Lower leg skin (tissue), 4 donors: ENCODE measurements at regions not wholly inside any gene's neighbourhood (a gene's known extent, or its start where the extent isn't known, plus 50 kb on each side); places are given as distances from the start of the nearest gene placed in this dataset.

Experiments
- DNase-seq, 2 donors: peaks; one replicate each; pipeline ENCODE4 v3.0.0-alpha.2; 2019; ENCODE audit warnings: low spot score in 2 of 2
- H3K4me3 ChIP-seq: fragments of 200-600 bp; sonication (generic); 2 replicates; pipeline ENCODE4 v1.5.1; 2017; ENCODE audit warnings: mild to moderate bottlenecking, low read depth; ENCODE audit not compliant: poor library complexity, severe bottlenecking
- POLR2A ChIP-seq, 2 donors: fragments of 450-650 bp; IDR thresholded peaks; one replicate each; pipeline ENCODE4 v1.6.1; 2016 to 2017; ENCODE audit warnings: antibody characterized with exemption in 2 of 2, mild to moderate bottlenecking in 1 of 2, moderate library complexity in 1 of 2
- WGBS, 2 donors: methylation state at CpG; one replicate each; pipeline ENCODE4 v1.1.5; 2018; 5-methylcytosine and 5-hydroxymethylcytosine counted together
- intact Hi-C: fragments of 100-400 bp; cut with DNase I; formaldehyde crosslinking; loops from one replicate; pipeline ENCODE4 v1.15.0; 2023; ENCODE audit warnings: low total_unique reads
- TF ChIP-seq, protein P1 (sequence below), 3 donors: fragments of 450-650 bp; IDR thresholded peaks; one replicate each; pipeline ENCODE4 v1.5.1; 2016; ENCODE audit warnings: antibody characterized with exemption in 3 of 3, mild to moderate bottlenecking in 3 of 3, moderate library complexity in 2 of 3

DNA sequence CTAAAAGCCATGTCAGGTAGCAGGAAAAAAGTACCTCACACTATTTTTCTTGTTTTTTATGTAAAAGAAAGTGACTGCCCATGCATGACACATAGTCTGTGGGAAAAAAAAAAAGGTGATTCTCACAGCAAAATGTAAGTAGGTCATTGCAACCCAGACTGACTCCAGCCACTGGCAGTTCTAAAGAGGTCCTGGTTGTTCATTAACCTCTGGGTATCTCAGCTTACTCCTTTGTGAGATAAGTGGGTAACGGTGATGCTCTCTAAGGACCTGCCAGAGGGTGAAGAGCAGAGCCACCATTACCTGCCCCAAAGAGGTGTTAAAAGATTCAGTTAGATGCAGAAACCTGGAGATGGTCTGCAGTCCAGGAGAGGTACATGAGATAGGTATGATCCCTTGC lies 531.9 kb downstream of the GRIN2A start:
- H3K4me3 ChIP-seq, result no peak overlapping the region
- intact Hi-C loops, result no loop called here
- TF ChIP-seq, protein P1, sequence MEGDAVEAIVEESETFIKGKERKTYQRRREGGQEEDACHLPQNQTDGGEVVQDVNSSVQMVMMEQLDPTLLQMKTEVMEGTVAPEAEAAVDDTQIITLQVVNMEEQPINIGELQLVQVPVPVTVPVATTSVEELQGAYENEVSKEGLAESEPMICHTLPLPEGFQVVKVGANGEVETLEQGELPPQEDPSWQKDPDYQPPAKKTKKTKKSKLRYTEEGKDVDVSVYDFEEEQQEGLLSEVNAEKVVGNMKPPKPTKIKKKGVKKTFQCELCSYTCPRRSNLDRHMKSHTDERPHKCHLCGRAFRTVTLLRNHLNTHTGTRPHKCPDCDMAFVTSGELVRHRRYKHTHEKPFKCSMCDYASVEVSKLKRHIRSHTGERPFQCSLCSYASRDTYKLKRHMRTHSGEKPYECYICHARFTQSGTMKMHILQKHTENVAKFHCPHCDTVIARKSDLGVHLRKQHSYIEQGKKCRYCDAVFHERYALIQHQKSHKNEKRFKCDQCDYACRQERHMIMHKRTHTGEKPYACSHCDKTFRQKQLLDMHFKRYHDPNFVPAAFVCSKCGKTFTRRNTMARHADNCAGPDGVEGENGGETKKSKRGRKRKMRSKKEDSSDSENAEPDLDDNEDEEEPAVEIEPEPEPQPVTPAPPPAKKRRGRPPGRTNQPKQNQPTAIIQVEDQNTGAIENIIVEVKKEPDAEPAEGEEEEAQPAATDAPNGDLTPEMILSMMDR (IDR thresholded peaks at IDR 0.05), result no peak
- TF ChIP-seq POLR2A (IDR thresholded peaks at IDR 0.05), result no peak
- DNase-seq, result no peak
- WGBS, 2 donors, result 76 to 90% methylated on average over 1 of the region's 1 CpG

DNA sequence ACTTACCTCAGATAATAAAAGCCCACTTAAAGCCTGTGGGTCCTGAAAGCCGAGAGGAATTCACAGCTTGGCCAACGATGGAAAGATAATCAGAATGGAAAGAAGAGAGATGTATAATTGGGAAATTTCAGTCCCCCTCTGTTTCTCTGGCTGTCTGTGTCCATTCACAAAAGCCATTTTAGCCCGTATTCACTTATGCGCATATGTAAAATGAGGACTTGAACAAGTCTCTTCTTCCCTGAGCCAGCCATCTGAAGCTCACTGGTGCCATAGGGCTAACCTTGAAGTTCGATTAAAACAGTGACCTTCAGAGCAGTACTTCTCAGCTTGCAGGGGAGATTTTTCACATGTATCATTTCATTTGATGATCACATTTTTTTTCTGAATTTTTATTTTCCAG lies 527.2 kb downstream of the GRIN2A start:
- TF ChIP-seq, protein P1 (IDR thresholded peaks at IDR 0.05), result no peak
- no peak for TF ChIP-seq POLR2A (IDR thresholded peaks at IDR 0.05)
- H3K4me3 ChIP-seq, result no peak overlapping the region
- no peak for DNase-seq
- 82 to 84% methylated on average over 5 of the region's 5 CpGs for WGBS, 2 donors
- intact Hi-C loops, result no loop called here

DNA sequence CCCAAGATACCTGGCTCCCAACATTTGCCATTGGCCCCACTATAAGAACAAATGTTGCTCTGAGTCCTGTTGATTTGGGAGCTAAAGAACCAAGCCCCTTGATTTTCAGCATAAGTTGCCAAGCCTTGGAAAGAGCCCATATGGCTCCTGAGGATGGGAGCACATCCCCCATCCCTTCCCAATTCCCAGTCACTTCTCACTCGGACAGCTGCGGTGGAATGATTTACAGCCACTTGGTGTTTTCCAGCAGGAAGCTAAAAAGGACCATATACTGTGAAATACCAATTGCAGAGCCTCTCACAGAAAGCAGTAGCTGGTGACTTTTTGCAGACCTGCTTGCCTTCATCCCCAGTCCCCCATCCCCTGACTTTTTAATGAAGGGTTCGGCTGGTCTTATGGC lies 524.6 kb downstream of the GRIN2A start:
- no peak for TF ChIP-seq POLR2A (IDR thresholded peaks at IDR 0.05)
- TF ChIP-seq, protein P1 (IDR thresholded peaks at IDR 0.05), result no peak
- no peak overlapping the region for H3K4me3 ChIP-seq
- no peak for DNase-seq
- intact Hi-C loops, result no loop called here
- whole genome bisulfite sequencing, 2 donors, result 6 to 25% methylated on average over 3 of the region's 3 CpGs

DNA sequence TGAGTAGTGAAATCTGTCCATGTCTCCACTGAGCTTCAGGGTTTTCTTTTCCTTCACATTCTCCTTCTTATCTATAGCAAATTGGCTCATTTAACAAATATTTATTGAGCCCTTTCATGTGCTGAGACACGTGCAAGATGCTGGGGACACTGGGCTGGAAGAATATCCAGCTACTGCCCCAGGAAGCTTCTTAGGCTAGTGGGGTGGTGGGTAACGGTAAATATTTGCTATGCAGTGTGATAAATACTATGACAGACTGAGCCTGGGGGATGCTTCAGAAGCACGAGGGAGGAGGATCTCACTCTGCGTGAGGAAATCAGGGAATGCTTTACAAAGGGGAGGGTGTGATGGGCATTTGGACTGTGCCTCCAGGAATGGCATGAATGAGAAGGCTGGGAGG lies 524.1 kb downstream of the GRIN2A start:
- H3K4me3 ChIP-seq, result no peak overlapping the region
- intact Hi-C loops, result no loop called here
- WGBS, 2 donors, result 16 to 22% methylated on average over 4 of the region's 4 CpGs
- no peak for DNase-seq
- no peak for TF ChIP-seq POLR2A (IDR thresholded peaks at IDR 0.05)
- TF ChIP-seq, protein P1 (IDR thresholded peaks at IDR 0.05), result no peak

DNA sequence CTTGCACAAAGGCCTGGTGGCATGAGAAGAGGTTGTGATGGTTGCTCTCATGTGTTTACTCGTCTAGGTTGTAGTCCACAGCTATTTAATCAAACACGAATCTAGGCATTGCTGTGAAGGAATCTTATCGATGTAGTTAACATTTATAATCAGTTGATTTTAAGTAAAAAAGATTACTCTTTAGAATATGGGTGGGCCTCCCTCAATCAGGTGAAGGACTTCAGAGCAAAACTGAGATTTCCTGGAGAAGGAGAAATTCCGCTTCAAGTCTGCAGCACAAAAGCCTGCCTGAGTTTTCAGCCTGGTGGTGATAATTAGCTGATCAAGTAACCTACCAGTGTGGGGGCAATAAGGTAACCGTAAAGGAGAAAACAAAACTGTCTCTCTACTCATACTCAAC lies 523.6 kb downstream of the GRIN2A start:
- no peak overlapping the region for H3K4me3 ChIP-seq
- intact Hi-C loops, result no loop called here
- DNase-seq, result no peak
- TF ChIP-seq POLR2A (IDR thresholded peaks at IDR 0.05), result no peak
- TF ChIP-seq, protein P1 (IDR thresholded peaks at IDR 0.05), result no peak
- WGBS, 2 donors, result 75 to 82% methylated on average over 5 of the region's 5 CpGs

DNA sequence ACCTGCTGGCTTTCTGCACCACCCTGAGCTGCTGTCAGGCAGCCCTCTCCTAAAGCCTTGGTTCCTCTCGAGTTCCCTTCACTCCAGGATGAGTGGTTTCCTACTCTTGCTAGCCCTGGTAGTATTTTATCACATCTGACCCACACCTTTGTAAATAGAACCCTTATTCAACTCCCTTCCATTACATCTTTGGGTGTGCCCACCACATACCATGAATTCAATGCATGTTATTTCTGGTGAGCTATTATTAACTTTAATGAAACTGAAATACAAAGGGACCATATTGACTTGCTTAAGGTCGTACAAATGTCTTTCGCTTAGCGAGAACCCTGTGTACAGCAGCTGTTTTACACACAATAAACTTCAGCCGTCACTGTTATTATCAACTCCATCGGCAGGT lies 521.3 kb downstream of the GRIN2A start:
- no peak for TF ChIP-seq POLR2A (IDR thresholded peaks at IDR 0.05)
- TF ChIP-seq, protein P1 (IDR thresholded peaks at IDR 0.05), result no peak
- WGBS, 2 donors, result 51 to 58% methylated on average over 6 of the region's 6 CpGs
- DNase-seq, result no peak
- intact Hi-C loops, result no loop called here
- no peak overlapping the region for H3K4me3 ChIP-seq
